ENCODE measurements at regions not wholly inside any gene's neighbourhood (a gene's known extent, or its start where the extent isn't known, plus 50 kb on each side); places are given as distances from the start of the nearest gene placed in this dataset.
A peak's percentile ranks its signal among the peaks of the same experiment; 100 is the strongest.

- Mint-ChIP-seq H3K27ac (no peak overlapping the region), H3K9me3 (peaks cover 3% of the 10 kb centered on the region), H3K4me1 (no peaks in the 10 kb centered on the region), H3K27me3 (peaks cover 34% of the 10 kb centered on the region), H3K4me3 (no peak overlapping the region), H3K36me3 (ENCODE audit: low read depth) (no peaks in the 10 kb centered on the region)
- intact Hi-C loops (cut with micrococcal nuclease) = no loop called here
- no peak for DNase-seq
Measured at GRCh38 chr4:56252561-56253152, 134.6 kb downstream of the AASDH start.

- Mint-ChIP-seq H3K4me3 (no peak overlapping the region), H3K27me3 (peaks cover 36% of the 10 kb centered on the region), H3K36me3 (ENCODE audit: low read depth) (no peaks in the 10 kb centered on the region), H3K27ac (no peak overlapping the region), H3K9me3 (peaks cover under 1% of the 10 kb centered on the region), H3K4me1 (no peaks in the 10 kb centered on the region)
- DNase-seq = no peak
- intact Hi-C loops (cut with micrococcal nuclease) = no loop called here
Measured at GRCh38 chr4:56251556-56251955, 135.7 kb downstream of the AASDH start.

GRCh38 chr4:56250776-56251175 lies 136.5 kb downstream of the AASDH start:
- Mint-ChIP-seq H3K27ac (no peak overlapping the region), H3K4me3 (no peak overlapping the region), H3K4me1 (no peaks in the 10 kb centered on the region), H3K27me3 (peaks cover 37% of the 10 kb centered on the region), H3K36me3 (ENCODE audit: low read depth) (no peaks in the 10 kb centered on the region), H3K9me3 (no peaks in the 10 kb centered on the region)
- no peak for DNase-seq
- intact Hi-C loops (cut with micrococcal nuclease) = no loop called here

DNA sequence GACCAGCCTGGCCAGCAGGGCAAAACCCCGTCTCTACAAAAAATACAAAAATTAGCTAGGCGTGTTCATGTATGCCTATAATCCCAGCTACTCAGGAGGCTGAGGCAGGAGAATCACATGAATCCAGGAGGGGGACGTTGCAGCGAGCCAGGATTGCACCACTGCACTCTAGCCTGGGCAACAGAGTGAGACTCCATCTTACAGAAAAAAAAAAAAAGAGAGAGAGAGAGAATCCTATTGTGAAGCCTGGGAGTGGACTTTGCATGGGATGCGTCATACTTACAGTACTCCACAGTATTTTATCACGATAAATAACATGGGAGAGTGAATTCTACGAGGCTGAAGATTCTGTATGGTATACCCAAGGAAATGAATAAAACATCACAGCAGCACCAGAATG lies 139.6 kb downstream of the AASDH start:
- Mint-ChIP-seq H3K27ac (no peak overlapping the region), H3K9me3 (no peaks in the 10 kb centered on the region), H3K27me3 (peaks cover 40% of the 10 kb centered on the region), H3K36me3 (ENCODE audit: low read depth) (no peaks in the 10 kb centered on the region), H3K4me3 (no peak overlapping the region), H3K4me1 (no peaks in the 10 kb centered on the region)
- intact Hi-C loops (cut with micrococcal nuclease) = no loop called here
- DNase-seq = no peak

GRCh38 chr4:56246233-56246610 lies 141.1 kb downstream of the AASDH start:
- no peak overlapping the region for H3K4me3 Mint-ChIP-seq
- DNase-seq = no peak
- intact Hi-C loops (cut with micrococcal nuclease) = no loop called here
- H3K27me3 Mint-ChIP-seq = peaks cover 37% of the 10 kb centered on the region
- H3K9me3 Mint-ChIP-seq = no peaks in the 10 kb centered on the region
- H3K4me1 Mint-ChIP-seq = no peaks in the 10 kb centered on the region
- no peaks in the 10 kb centered on the region for H3K36me3 Mint-ChIP-seq (ENCODE audit: low read depth)
- H3K27ac Mint-ChIP-seq = no peak overlapping the region

DNA sequence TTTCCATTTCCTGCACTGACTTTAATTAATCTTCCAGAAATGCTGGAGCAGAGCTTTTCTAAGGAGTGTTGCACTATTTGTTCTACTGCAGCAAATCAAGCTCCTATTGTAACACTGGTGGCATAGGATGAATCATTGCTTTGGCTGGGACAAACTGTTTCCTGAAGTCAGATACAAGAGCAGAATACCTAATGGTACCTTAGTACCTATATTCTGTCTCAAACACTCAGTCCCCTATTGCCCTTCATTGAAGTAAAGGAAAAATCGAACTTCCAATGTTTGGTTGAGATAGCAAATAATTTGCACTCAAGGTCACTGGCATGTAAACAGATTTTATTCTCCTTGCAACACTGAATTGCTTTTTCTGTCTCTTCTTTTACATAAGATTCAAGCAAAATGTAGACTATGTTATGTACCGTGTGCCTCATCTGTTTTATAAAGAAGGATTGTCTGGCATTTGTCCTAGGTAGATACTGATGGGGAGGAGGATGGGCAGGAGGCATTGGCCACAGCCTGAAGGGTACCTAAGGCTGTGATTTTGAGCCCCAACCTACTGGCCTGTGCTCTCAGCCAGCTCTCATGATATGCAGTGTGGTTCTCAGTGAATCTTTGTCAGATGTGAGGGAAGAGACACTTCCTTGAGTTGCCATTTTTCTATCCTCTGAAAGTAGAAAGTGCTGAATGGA lies 141.6 kb downstream of the AASDH start:
- DNase-seq = no peak
- Mint-ChIP-seq H3K27me3 (peaks cover 31% of the 10 kb centered on the region), H3K9me3 (no peaks in the 10 kb centered on the region), H3K4me1 (no peaks in the 10 kb centered on the region), H3K36me3 (ENCODE audit: low read depth) (no peaks in the 10 kb centered on the region), H3K4me3 (no peak overlapping the region), H3K27ac (no peak overlapping the region)
- intact Hi-C loops (cut with micrococcal nuclease) = no loop called here

DNA sequence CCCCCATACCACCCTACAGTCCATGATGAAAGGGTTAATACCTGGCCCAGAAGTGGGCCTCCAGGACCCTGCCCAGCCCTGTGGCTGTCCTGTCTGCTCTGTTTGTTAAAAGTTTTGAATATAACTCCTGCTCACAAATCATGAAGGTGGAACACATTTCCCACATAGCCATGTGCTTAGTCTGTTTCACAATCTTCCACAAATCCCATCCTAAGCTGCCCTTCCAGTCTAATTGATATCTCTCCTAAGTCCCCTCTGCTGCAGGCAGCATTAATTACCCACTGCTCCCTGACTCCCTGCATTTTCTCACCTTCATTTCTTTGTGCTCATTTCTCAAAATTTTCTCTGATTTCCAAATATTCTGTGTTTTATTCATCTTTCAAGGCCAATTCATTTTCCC lies 142.6 kb downstream of the AASDH start:
- intact Hi-C loops (cut with micrococcal nuclease) = no loop called here
- Mint-ChIP-seq H3K4me3 (no peak overlapping the region), H3K36me3 (ENCODE audit: low read depth) (no peaks in the 10 kb centered on the region), H3K27me3 (peaks cover 24% of the 10 kb centered on the region), H3K27ac (no peak overlapping the region), H3K4me1 (no peaks in the 10 kb centered on the region), H3K9me3 (no peaks in the 10 kb centered on the region)
- no peak for DNase-seq

GRCh38 chr4:56243107-56243506 lies 144.2 kb downstream of the AASDH start:
- H3K27ac Mint-ChIP-seq = no peak overlapping the region
- H3K4me1 Mint-ChIP-seq = no peaks in the 10 kb centered on the region
- H3K9me3 Mint-ChIP-seq = no peaks in the 10 kb centered on the region
- no peak for DNase-seq
- H3K4me3 Mint-ChIP-seq = no peak overlapping the region
- no peaks in the 10 kb centered on the region for H3K36me3 Mint-ChIP-seq (ENCODE audit: low read depth)
- peaks cover 24% of the 10 kb centered on the region for H3K27me3 Mint-ChIP-seq
- intact Hi-C loops (cut with micrococcal nuclease) = no loop called here

- Mint-ChIP-seq H3K4me3 (no peak overlapping the region), H3K9me3 (no peaks in the 10 kb centered on the region), H3K36me3 (ENCODE audit: low read depth) (no peaks in the 10 kb centered on the region), H3K4me1 (no peaks in the 10 kb centered on the region), H3K27ac (no peak overlapping the region), H3K27me3 (peaks cover 19% of the 10 kb centered on the region)
- no peak for DNase-seq
- intact Hi-C loops (cut with micrococcal nuclease) = no loop called here
Measured at GRCh38 chr4:56241500-56241899, 145.8 kb downstream of the AASDH start.

- intact Hi-C loops (cut with micrococcal nuclease) = no loop called here
- H3K4me3 Mint-ChIP-seq = no peak overlapping the region
Measured at GRCh38 chr4:56240554-56241174, 146.6 kb downstream of the AASDH start.

DNA sequence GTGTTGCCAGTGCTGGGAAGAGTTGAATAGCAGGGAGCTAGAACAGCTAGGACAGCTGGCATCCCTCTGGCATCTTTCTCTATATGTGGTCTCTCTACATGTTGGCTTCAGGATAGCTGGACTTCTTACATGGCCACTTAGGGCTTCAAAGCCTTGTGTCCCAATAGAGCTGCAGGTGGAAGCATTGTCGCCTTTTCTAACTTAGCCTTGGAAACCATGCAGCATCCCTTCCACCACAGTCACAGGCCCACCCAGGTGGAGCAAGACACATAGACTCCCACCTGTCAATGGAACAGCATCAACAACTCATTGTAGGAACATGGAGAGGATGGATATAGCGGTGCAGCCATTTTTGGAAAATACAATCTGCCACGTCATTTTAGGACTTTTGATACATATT lies 149.0 kb downstream of the AASDH start:
- H3K27me3 Mint-ChIP-seq = peaks cover 15% of the 10 kb centered on the region
- intact Hi-C loops (cut with micrococcal nuclease) = no loop called here
- H3K9me3 Mint-ChIP-seq = no peaks in the 10 kb centered on the region
- H3K4me1 Mint-ChIP-seq = no peaks in the 10 kb centered on the region
- H3K27ac Mint-ChIP-seq = no peak overlapping the region
- H3K4me3 Mint-ChIP-seq = no peak overlapping the region
- DNase-seq = peak; percentile 20
- no peaks in the 10 kb centered on the region for H3K36me3 Mint-ChIP-seq (ENCODE audit: low read depth)

More at GRCh38 chr4:56240554-56241174, 146.6 kb downstream of the AASDH start:
- H3K9me3 Mint-ChIP-seq = no peaks in the 10 kb centered on the region
- H3K27ac Mint-ChIP-seq = no peak overlapping the region
- H3K27me3 Mint-ChIP-seq = peaks cover 15% of the 10 kb centered on the region
- no peaks in the 10 kb centered on the region for H3K36me3 Mint-ChIP-seq (ENCODE audit: low read depth)
- H3K4me1 Mint-ChIP-seq = no peaks in the 10 kb centered on the region
- no peak for DNase-seq

DNA sequence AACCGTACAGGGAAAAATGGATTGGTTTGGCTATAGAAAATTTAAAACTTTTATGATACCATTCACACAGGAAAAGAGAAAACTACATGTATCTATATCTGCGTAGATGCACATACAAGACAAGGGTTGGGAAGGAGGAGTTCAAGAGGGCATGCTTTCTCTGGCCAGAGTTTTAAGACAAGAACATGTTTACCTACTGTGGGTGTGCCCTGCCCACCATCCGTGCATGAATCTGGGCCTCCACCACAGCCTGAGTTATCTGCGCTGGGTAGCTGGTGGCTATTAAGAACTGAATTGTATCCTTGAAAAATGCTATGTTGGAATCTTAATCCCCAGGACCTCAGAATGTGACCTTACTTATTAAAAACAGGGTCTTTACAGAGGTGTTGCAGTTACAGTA lies 151.6 kb downstream of the AASDH start:
- intact Hi-C loops (cut with micrococcal nuclease) = no loop called here
- H3K4me1 Mint-ChIP-seq = no peaks in the 10 kb centered on the region
- no peaks in the 10 kb centered on the region for H3K36me3 Mint-ChIP-seq (ENCODE audit: low read depth)
- H3K4me3 Mint-ChIP-seq = no peak overlapping the region
- peaks cover 8% of the 10 kb centered on the region for H3K27me3 Mint-ChIP-seq
- DNase-seq = no peak
- peaks cover 5% of the 10 kb centered on the region for H3K9me3 Mint-ChIP-seq
- no peak overlapping the region for H3K27ac Mint-ChIP-seq

GRCh38 chr4:56235011-56235410 lies 152.3 kb downstream of the AASDH start:
- Mint-ChIP-seq H3K27ac (no peak overlapping the region), H3K4me1 (no peaks in the 10 kb centered on the region), H3K4me3 (no peak overlapping the region), H3K9me3 (peaks cover 5% of the 10 kb centered on the region), H3K27me3 (peaks cover 8% of the 10 kb centered on the region), H3K36me3 (ENCODE audit: low read depth) (no peaks in the 10 kb centered on the region)
- intact Hi-C loops (cut with micrococcal nuclease) = no loop called here
- no peak for DNase-seq

DNA sequence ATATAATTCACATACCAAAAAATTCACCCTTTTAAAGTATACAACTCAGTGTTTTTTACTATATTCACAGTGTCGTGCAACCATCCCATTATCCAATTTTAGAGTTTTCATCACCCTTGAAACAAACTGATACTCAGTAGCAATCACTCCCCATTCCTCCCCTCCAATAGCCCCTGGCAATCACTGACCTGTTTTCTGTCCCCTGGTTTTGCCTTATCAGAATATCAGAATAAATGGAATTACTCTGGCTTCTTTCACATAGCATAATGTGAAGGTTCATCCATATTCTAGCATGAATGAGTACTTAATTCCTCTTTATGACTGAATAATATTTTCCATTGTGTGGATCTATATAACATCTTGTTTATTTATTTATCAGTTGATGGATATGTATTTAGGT lies 153.2 kb downstream of the AASDH start:
- intact Hi-C loops (cut with micrococcal nuclease) = no loop called here
- no peak overlapping the region for H3K4me3 Mint-ChIP-seq

More for the DNA sequence above, 153.2 kb downstream of the AASDH start:
- DNase-seq = no peak
- H3K4me1 Mint-ChIP-seq = no peaks in the 10 kb centered on the region
- H3K9me3 Mint-ChIP-seq = peaks cover 5% of the 10 kb centered on the region
- no peaks in the 10 kb centered on the region for H3K36me3 Mint-ChIP-seq (ENCODE audit: low read depth)
- H3K27ac Mint-ChIP-seq = no peak overlapping the region
- H3K27me3 Mint-ChIP-seq = peaks cover 8% of the 10 kb centered on the region
